ENCODE measurements at regions not wholly inside any gene's neighbourhood (a gene's known extent, or its start where the extent isn't known, plus 50 kb on each side); places are given as distances from the start of the nearest gene placed in this dataset.

GRCh38 chr1:244783138-244783537 is 52.3 kb upstream of the COX20 start:
- no peaks in the 10 kb centered on the region for H3K27me3 ChIP-seq (ENCODE audit: insufficient read depth, low read length)
- H2AFZ ChIP-seq (ENCODE audit: low read length): no peak overlapping the region
- H3K27ac ChIP-seq (ENCODE audit: low read depth, low read length): no peak overlapping the region
- no peaks in the 10 kb centered on the region for H3K36me3 ChIP-seq (ENCODE audit: insufficient read depth, low read length)
- no peak for TF ChIP-seq CTCF (IDR thresholded peaks at IDR 0.05; ENCODE audit: extremely low read depth, low read depth, low read length)
- no peaks in the 10 kb centered on the region for H4K20me1 ChIP-seq (ENCODE audit: insufficient read depth, low read length)
- peak; percentile 61 for DNase-seq (ENCODE audit: insufficient read length, low spot score, missing footprints)
- no peaks in the 10 kb centered on the region for H3K79me2 ChIP-seq (ENCODE audit: insufficient read depth, low read length)
- no peak overlapping the region for H3K4me3 ChIP-seq (ENCODE audit: insufficient read depth, low read length)
- peaks cover 13% of the 10 kb centered on the region for H3K4me1 ChIP-seq (ENCODE audit: insufficient read depth, low read length)
- no peaks in the 10 kb centered on the region for H3K9me3 ChIP-seq (ENCODE audit: low read depth, low read length)
- H3K4me2 ChIP-seq (ENCODE audit: insufficient read depth, low read length): no peak overlapping the region
